ENCODE measurements at regions not wholly inside any gene's neighbourhood (a gene's known extent, or its start where the extent isn't known, plus 50 kb on each side); places are given as distances from the start of the nearest gene placed in this dataset.

GRCh38 chr9:21549890-21550289 is 67.8 kb upstream of the IFNE start:
- DNase-seq (no peak), ATAC-seq (ENCODE audit: low read depth) (no peak)
- Histone ChIP-seq H2AFZ (ENCODE audit: insufficient read depth, low read depth, low read length, poor library complexity, severe bottlenecking) (no peak overlapping the region), H3K9ac (ENCODE audit: low read length) (no peak overlapping the region), H4K20me1 (ENCODE audit: control insufficient read depth, insufficient read depth, low read length, poor library complexity, severe bottlenecking) (no peaks in the 10 kb centered on the region), H3K9me3 (ENCODE audit: control extremely low read depth in 1 of 3, control insufficient read depth in 2 of 3, insufficient read depth in 1 of 3, low read length in 2 of 3) (no peaks in the 10 kb centered on the region), H3K27ac (ENCODE audit: low read length in 2 of 2) (no peak overlapping the region), H3K4me2 (replicated peaks; ENCODE audit: low read depth, low read length, poor library complexity, severe bottlenecking) (no peak overlapping the region), H3K4me1 (ENCODE audit: control insufficient read depth in 2 of 2, insufficient read depth in 2 of 2, low read length in 2 of 2) (no peaks in the 10 kb centered on the region), H3K36me3 (replicated peaks in 1 of 2; ENCODE audit: control extremely low read depth in 1 of 2, control insufficient read depth in 1 of 2, extremely low read depth in 1 of 2, insufficient read depth in 2 of 2, low read length in 1 of 2) (no peaks in the 10 kb centered on the region), H3K79me2 (ENCODE audit: control insufficient read depth, insufficient read depth, low read length) (no peaks in the 10 kb centered on the region), H3K27me3 (replicated peaks in 1 of 4; ENCODE audit: control extremely low read depth in 1 of 4, control insufficient read depth in 3 of 4, insufficient read depth in 4 of 4, low read length in 3 of 4) (peaks cover 0 to 5% (median 2%) of the 10 kb centered on the region in 4 experiments), H3K4me3 (ENCODE audit: control extremely low read depth in 1 of 5, extremely low read depth in 1 of 5, insufficient read depth in 1 of 5, low read depth in 2 of 5, low read length in 4 of 5) (no peak overlapping the region)
- no peaks in the 10 kb centered on the region for H3K4me1 Mint-ChIP-seq
- intact Hi-C loops (cut with micrococcal nuclease), result no loop called here
- WGBS (ENCODE audit: insufficient coverage), result no CpG with 5 or more reads among the region's 4 CpGs
- no peak overlapping the region for H3K27ac Mint-ChIP-seq
- no peaks in the 10 kb centered on the region for H3K9me3 Mint-ChIP-seq (ENCODE audit: insufficient read depth)
- H3K4me3 Mint-ChIP-seq, result no peak overlapping the region
- ChIA-PET CTCF (no interaction called here), POLR2A (no interaction called here)
- no peak for TF ChIP-seq EZH2 (IDR thresholded peaks at IDR 0.05; ENCODE audit: borderline replicate concordance, insufficient read depth, low read depth, low read length, poor library complexity, severe bottlenecking)
- no peak for TF ChIP-seq CTCF (IDR thresholded peaks at IDR 0.05)
- H3K27me3 Mint-ChIP-seq, result peaks cover 14% of the 10 kb centered on the region

- Mint-ChIP-seq H3K4me3 (no peak overlapping the region), H3K4me1 (no peaks in the 10 kb centered on the region), H3K9me3 (ENCODE audit: insufficient read depth) (no peaks in the 10 kb centered on the region), H3K27ac (no peak overlapping the region), H3K27me3 (peaks cover 16% of the 10 kb centered on the region)
- Histone ChIP-seq H3K9me3 (ENCODE audit: control extremely low read depth in 1 of 3, control insufficient read depth in 2 of 3, insufficient read depth in 1 of 3, low read length in 2 of 3) (no peaks in the 10 kb centered on the region), H4K20me1 (ENCODE audit: control insufficient read depth, insufficient read depth, low read length, poor library complexity, severe bottlenecking) (no peaks in the 10 kb centered on the region), H3K36me3 (replicated peaks in 1 of 2; ENCODE audit: control extremely low read depth in 1 of 2, control insufficient read depth in 1 of 2, extremely low read depth in 1 of 2, insufficient read depth in 2 of 2, low read length in 1 of 2) (no peaks in the 10 kb centered on the region), H2AFZ (ENCODE audit: insufficient read depth, low read depth, low read length, poor library complexity, severe bottlenecking) (no peak overlapping the region), H3K4me1 (ENCODE audit: control insufficient read depth in 2 of 2, insufficient read depth in 2 of 2, low read length in 2 of 2) (no peaks in the 10 kb centered on the region), H3K9ac (ENCODE audit: low read length) (no peak overlapping the region), H3K27me3 (replicated peaks in 1 of 4; ENCODE audit: control extremely low read depth in 1 of 4, control insufficient read depth in 3 of 4, insufficient read depth in 4 of 4, low read length in 3 of 4) (peaks cover 0 to 8% (median 2%) of the 10 kb centered on the region in 4 experiments), H3K27ac (ENCODE audit: low read length in 2 of 2) (no peak overlapping the region), H3K4me3 (ENCODE audit: control extremely low read depth in 1 of 5, extremely low read depth in 1 of 5, insufficient read depth in 1 of 5, low read depth in 2 of 5, low read length in 4 of 5) (no peak overlapping the region), H3K4me2 (replicated peaks; ENCODE audit: low read depth, low read length, poor library complexity, severe bottlenecking) (no peak overlapping the region), H3K79me2 (ENCODE audit: control insufficient read depth, insufficient read depth, low read length) (no peaks in the 10 kb centered on the region)
- ChIA-PET CTCF (interaction anchor here (0.7 to 0.8 kb wide), 2 partner anchors 9 to 233 kb away, joined by 3 read pairs; no protein-coding TSS in a partner anchor), POLR2A (no interaction called here)
- intact Hi-C loops (cut with micrococcal nuclease), result no loop called here
- TF ChIP-seq EZH2 (IDR thresholded peaks at IDR 0.05; ENCODE audit: borderline replicate concordance, insufficient read depth, low read depth, low read length, poor library complexity, severe bottlenecking), result no peak
- no peak for TF ChIP-seq CTCF (IDR thresholded peaks at IDR 0.05)
- 100% methylated on average over 2 of the region's 2 CpGs for WGBS (ENCODE audit: insufficient coverage)
- ATAC-seq (ENCODE audit: low read depth) (no peak), DNase-seq (no peak)
Measured at GRCh38 chr9:21550392-21550791, 68.3 kb upstream of the IFNE start.
